ENCODE measurements at regions not wholly inside any gene's neighbourhood (a gene's known extent, or its start where the extent isn't known, plus 50 kb on each side); places are given as distances from the start of the nearest gene placed in this dataset.

GRCh38 chr4:188511431-188511830, 372.2 kb downstream of the TRIML1 start:
- FAIRE-seq (no peak), DNase-seq (ENCODE audit: extremely low spot score, insufficient read length, low read depth) (no peak)

GRCh38 chr4:188532751-188533150, 393.5 kb downstream of the TRIML1 start:
- no peak for DNase-seq (ENCODE audit: extremely low spot score, insufficient read length, low read depth)
- FAIRE-seq = no peak

GRCh38 chr4:188534297-188534696, 395.1 kb downstream of the TRIML1 start:
- DNase-seq (ENCODE audit: extremely low spot score, insufficient read length, low read depth) (no peak), FAIRE-seq (no peak)

- FAIRE-seq = no peak
- no peak for DNase-seq (ENCODE audit: extremely low spot score, insufficient read length, low read depth)
These were observed 395.7 kb downstream of the TRIML1 start for GRCh38 chr4:188534917-188535316.

- no peak for FAIRE-seq
- no peak for DNase-seq (ENCODE audit: extremely low spot score, insufficient read length, low read depth)
These were observed 397.6 kb downstream of the TRIML1 start for GRCh38 chr4:188536826-188537225.

GRCh38 chr4:188550296-188550695, 411.1 kb downstream of the TRIML1 start:
- FAIRE-seq = no peak
- no peak for DNase-seq (ENCODE audit: extremely low spot score, insufficient read length, low read depth)

- DNase-seq (ENCODE audit: extremely low spot score, insufficient read length, low read depth) (no peak), FAIRE-seq (no peak)
These were observed 411.9 kb downstream of the TRIML1 start for GRCh38 chr4:188551156-188551555.

GRCh38 chr4:188552741-188553275, 413.6 kb downstream of the TRIML1 start:
- DNase-seq (ENCODE audit: extremely low spot score, insufficient read length, low read depth) (no peak), FAIRE-seq (no peak)

- FAIRE-seq (no peak), DNase-seq (ENCODE audit: extremely low spot score, insufficient read length, low read depth) (no peak)
These were observed 415.2 kb downstream of the TRIML1 start for GRCh38 chr4:188554413-188554812.

- no peak for FAIRE-seq
- DNase-seq (ENCODE audit: extremely low spot score, insufficient read length, low read depth) = no peak
These were observed 433.9 kb downstream of the TRIML1 start for GRCh38 chr4:188573104-188573503.

GRCh38 chr4:188578657-188579056, 439.4 kb downstream of the TRIML1 start:
- FAIRE-seq (no peak), DNase-seq (ENCODE audit: extremely low spot score, insufficient read length, low read depth) (no peak)

- DNase-seq (ENCODE audit: extremely low spot score, insufficient read length, low read depth) (no peak), FAIRE-seq (no peak)
These were observed 456.8 kb downstream of the TRIML1 start for GRCh38 chr4:188596021-188596420.

GRCh38 chr4:188603646-188604045, 464.4 kb downstream of the TRIML1 start:
- no peak for FAIRE-seq

GRCh38 chr4:188606635-188607034, 467.4 kb downstream of the TRIML1 start:
- no peak for FAIRE-seq
- no peak for DNase-seq (ENCODE audit: extremely low spot score, insufficient read length, low read depth)

More at GRCh38 chr4:188603646-188604045, 464.4 kb downstream of the TRIML1 start:
- no peak for DNase-seq (ENCODE audit: extremely low spot score, insufficient read length, low read depth)

GRCh38 chr4:188611143-188611542, 471.9 kb downstream of the TRIML1 start:
- DNase-seq (ENCODE audit: extremely low spot score, insufficient read length, low read depth) = no peak
- FAIRE-seq = no peak

- no peak for DNase-seq (ENCODE audit: extremely low spot score, insufficient read length, low read depth)
- FAIRE-seq = no peak
These were observed 473.4 kb downstream of the TRIML1 start for GRCh38 chr4:188612659-188613058.

- FAIRE-seq (no peak), DNase-seq (ENCODE audit: extremely low spot score, insufficient read length, low read depth) (no peak)
These were observed 474.7 kb downstream of the TRIML1 start for GRCh38 chr4:188613976-188614375.

- FAIRE-seq (no peak), DNase-seq (ENCODE audit: extremely low spot score, insufficient read length, low read depth) (no peak)
These were observed 480.4 kb downstream of the TRIML1 start for GRCh38 chr4:188619456-188620149.

- FAIRE-seq (no peak), DNase-seq (ENCODE audit: extremely low spot score, insufficient read length, low read depth) (no peak)
These were observed 481.4 kb downstream of the TRIML1 start for GRCh38 chr4:188620608-188621007.

- FAIRE-seq = no peak
- DNase-seq (ENCODE audit: extremely low spot score, insufficient read length, low read depth) = no peak
These were observed 484.1 kb downstream of the TRIML1 start for GRCh38 chr4:188623314-188623854.

GRCh38 chr4:188624370-188624769, 485.1 kb downstream of the TRIML1 start:
- DNase-seq (ENCODE audit: extremely low spot score, insufficient read length, low read depth) (no peak), FAIRE-seq (no peak)

- DNase-seq (ENCODE audit: extremely low spot score, insufficient read length, low read depth) (no peak), FAIRE-seq (no peak)
These were observed 488.7 kb downstream of the TRIML1 start for GRCh38 chr4:188627892-188628291.
